Stimulated activated naive CD4-positive, alpha-beta T cell treated with Interleukin-2 at 50 U/mL for 16 hours (primary cell): ENCODE measurements at regions not wholly inside any gene's neighbourhood (a gene's known extent, or its start where the extent isn't known, plus 50 kb on each side); places are given as distances from the start of the nearest gene placed in this dataset.

Experiments
- DNase-seq: peaks from one replicate; lab custom pipeline; 2025; lab: John Stamatoyannopoulos, UW

DNA sequence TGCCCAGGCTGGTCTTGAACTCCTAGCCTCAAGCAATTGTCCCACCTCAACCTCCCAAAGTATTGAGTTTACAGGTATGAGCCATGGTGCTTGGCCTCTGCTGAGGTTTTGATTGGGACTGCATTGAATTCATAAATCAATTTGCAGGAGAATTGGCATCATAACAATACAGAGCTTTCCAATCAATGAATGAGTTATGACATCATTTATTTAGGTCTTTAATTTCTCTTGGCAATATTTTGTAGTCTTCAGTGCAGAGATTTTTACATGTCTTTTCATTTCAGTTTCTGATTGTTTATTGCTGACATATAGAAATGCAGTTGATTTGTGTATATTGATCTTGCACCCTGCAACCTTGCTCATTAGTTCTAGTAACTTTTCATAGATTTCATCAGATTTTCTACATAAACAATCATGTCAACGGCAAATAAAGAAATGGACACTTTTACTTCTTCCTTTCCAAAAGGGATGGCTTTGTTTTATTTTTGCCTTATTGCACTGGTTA lies 119.9 kb downstream of the TFCP2L1 start:
- DNase-seq: no peak
